Neural progenitor cell (in vitro differentiated cells): ENCODE measurements at regions not wholly inside any gene's neighbourhood (a gene's known extent, or its start where the extent isn't known, plus 50 kb on each side); places are given as distances from the start of the nearest gene placed in this dataset.

Experiments
- DNase-seq: peaks from one replicate; pipeline ENCODE4 v3.0.0-alpha.2; 2016; ENCODE audit warnings: low spot score
- H2AFZ ChIP-seq: fragments of 200-600 bp; sonication (generic); replicated peaks from 2 replicates; pipeline ENCODE4 v1.6.1; 2016; ENCODE audit warnings: antibody characterized with exemption
- H3F3A ChIP-seq: fragments of 200-600 bp; sonication (generic); 2 replicates; pipeline ENCODE4 v1.6.1; 2016; ENCODE audit warnings: antibody characterized with exemption, low read depth
- H3K27ac ChIP-seq: fragments of 200-600 bp; sonication (generic); 2 replicates; pipeline ENCODE4 v1.5.1; 2016; ENCODE audit warnings: mild to moderate bottlenecking
- H3K27me3 ChIP-seq: fragments of 200-600 bp; sonication (generic); 2 replicates; pipeline ENCODE4 v1.6.1; 2016; ENCODE audit warnings: mild to moderate bottlenecking, moderate library complexity
- H3K36me3 ChIP-seq: fragments of 200-600 bp; sonication (generic); 2 replicates; pipeline ENCODE4 v1.5.1; 2016
- H3K4me1 ChIP-seq: fragments of 200-600 bp; sonication (generic); 2 replicates; pipeline ENCODE4 v1.6.1; 2016; ENCODE audit warnings: mixed run types
- H3K4me2 ChIP-seq: fragments of 200-600 bp; sonication (generic); 2 replicates; pipeline ENCODE4 v1.6.1; 2016
- H3K4me3 ChIP-seq: fragments of 200-600 bp; sonication (generic); 2 replicates; pipeline ENCODE4 v1.5.1; 2016
- H3K79me2 ChIP-seq: fragments of 200-600 bp; sonication (generic); 2 replicates; pipeline ENCODE4 v1.6.1; 2016; ENCODE audit warnings: low read depth
- H3K9ac ChIP-seq: fragments of 200-600 bp; sonication (generic); 2 replicates; pipeline ENCODE4 v1.6.1; 2016
- H3K9me3 ChIP-seq: fragments of 200-600 bp; sonication (generic); 2 replicates; pipeline ENCODE4 v1.5.1; 2016; ENCODE audit warnings: low read depth
- H4K20me1 ChIP-seq: fragments of 200-600 bp; sonication (generic); 2 replicates; pipeline ENCODE4 v1.6.1; 2016; ENCODE audit warnings: low read depth
- H3K27ac Mint-ChIP-seq: 3 replicates; pipeline ENCODE4 v1.8.0; 2021; ENCODE audit warnings: mixed read lengths
- H3K27me3 Mint-ChIP-seq: 2 replicates; pipeline ENCODE4 v1.8.0; 2022; ENCODE audit warnings: low read depth, mild to moderate bottlenecking, inconsistent platforms, moderate library complexity, mixed read lengths; ENCODE audit not compliant: insufficient read depth
- H3K36me3 Mint-ChIP-seq: 3 replicates; pipeline ENCODE4 v1.8.0; 2021; ENCODE audit warnings: mixed read lengths
- H3K4me1 Mint-ChIP-seq: 3 replicates; pipeline ENCODE4 v1.8.0; 2021; ENCODE audit warnings: mixed read lengths
- H3K4me3 Mint-ChIP-seq: 3 replicates; pipeline ENCODE4 v1.8.0; 2021; ENCODE audit warnings: mild to moderate bottlenecking, moderate library complexity, mixed read lengths
- H3K9me3 Mint-ChIP-seq: 3 replicates; pipeline ENCODE4 v1.8.0; 2020; ENCODE audit warnings: mixed read lengths
- EZH2 ChIP-seq: fragments of 200-600 bp; sonication (generic); IDR thresholded peaks from 2 replicates; pipeline ENCODE4 v1.6.1; 2017; ENCODE audit warnings: antibody characterized with exemption, mild to moderate bottlenecking, moderate library complexity
- EZH2phosphoT487 ChIP-seq: fragments of 200-600 bp; sonication (generic); IDR thresholded peaks from 2 replicates; pipeline ENCODE4 v1.6.1; 2017; ENCODE audit warnings: antibody characterized with exemption
- TF ChIP-seq, protein P1 (sequence below): fragments of 200-600 bp; sonication (generic); IDR thresholded peaks from 2 replicates; pipeline ENCODE4 v1.5.1; 2017; ENCODE audit warnings: antibody characterized with exemption, mild to moderate bottlenecking

DNA sequence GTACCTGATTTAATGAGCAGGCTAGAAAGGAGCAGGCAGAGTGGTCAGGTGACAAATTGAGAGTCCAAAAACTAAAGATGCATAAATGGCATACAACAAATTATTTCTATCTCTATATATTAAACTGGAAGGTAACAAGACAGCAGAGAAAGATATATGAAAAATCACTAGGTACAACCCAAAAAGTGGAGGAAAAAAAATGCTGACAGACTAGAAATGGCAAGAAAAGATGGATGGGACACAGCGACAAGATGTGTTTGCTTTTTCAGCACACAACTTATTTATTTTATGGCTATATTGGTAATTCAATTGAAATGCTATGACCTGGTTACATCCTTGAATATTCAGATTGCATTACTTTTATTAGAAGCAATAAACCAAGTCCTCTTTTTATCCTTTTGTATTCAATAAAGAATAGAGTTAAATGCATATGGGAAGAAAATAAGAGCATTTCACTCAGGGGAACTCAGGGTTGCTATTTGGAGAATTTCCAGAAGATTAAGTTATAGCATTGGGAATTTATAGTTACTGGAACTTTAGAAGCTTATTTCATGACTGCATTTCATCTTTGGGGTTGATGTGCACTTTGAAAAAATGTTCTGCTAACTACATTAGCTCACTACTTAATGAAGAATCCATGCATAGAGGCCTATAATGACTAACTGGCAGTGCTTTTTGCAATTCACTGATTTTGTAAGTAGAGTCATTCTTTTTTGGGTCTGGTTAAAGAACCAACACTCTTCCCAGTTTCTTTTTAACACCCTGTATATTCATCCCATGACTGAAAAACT lies 566.6 kb upstream of the TUSC1 start:
- no peak for DNase-seq
- Histone ChIP-seq H2AFZ (no peak overlapping the region), H3K4me3 (no peak overlapping the region), H3K27me3 (no peaks in the 10 kb centered on the region), H3F3A (no peaks in the 10 kb centered on the region), H4K20me1 (no peaks in the 10 kb centered on the region), H3K9ac (no peak overlapping the region), H3K36me3 (no peaks in the 10 kb centered on the region), H3K9me3 (no peaks in the 10 kb centered on the region), H3K4me1 (no peaks in the 10 kb centered on the region), H3K27ac (no peak overlapping the region), H3K79me2 (no peaks in the 10 kb centered on the region), H3K4me2 (no peak overlapping the region)
- peaks cover 9% of the 10 kb centered on the region for H3K9me3 Mint-ChIP-seq
- no peak overlapping the region for H3K27ac Mint-ChIP-seq
- H3K36me3 Mint-ChIP-seq, result no peaks in the 10 kb centered on the region
- no peaks in the 10 kb centered on the region for H3K4me1 Mint-ChIP-seq
- TF ChIP-seq EZH2, result no peak
- TF ChIP-seq, protein P1, sequence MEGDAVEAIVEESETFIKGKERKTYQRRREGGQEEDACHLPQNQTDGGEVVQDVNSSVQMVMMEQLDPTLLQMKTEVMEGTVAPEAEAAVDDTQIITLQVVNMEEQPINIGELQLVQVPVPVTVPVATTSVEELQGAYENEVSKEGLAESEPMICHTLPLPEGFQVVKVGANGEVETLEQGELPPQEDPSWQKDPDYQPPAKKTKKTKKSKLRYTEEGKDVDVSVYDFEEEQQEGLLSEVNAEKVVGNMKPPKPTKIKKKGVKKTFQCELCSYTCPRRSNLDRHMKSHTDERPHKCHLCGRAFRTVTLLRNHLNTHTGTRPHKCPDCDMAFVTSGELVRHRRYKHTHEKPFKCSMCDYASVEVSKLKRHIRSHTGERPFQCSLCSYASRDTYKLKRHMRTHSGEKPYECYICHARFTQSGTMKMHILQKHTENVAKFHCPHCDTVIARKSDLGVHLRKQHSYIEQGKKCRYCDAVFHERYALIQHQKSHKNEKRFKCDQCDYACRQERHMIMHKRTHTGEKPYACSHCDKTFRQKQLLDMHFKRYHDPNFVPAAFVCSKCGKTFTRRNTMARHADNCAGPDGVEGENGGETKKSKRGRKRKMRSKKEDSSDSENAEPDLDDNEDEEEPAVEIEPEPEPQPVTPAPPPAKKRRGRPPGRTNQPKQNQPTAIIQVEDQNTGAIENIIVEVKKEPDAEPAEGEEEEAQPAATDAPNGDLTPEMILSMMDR, result no peak
- no peak for TF ChIP-seq EZH2phosphoT487
- no peak overlapping the region for H3K4me3 Mint-ChIP-seq
- peaks cover 2% of the 10 kb centered on the region for H3K27me3 Mint-ChIP-seq

DNA sequence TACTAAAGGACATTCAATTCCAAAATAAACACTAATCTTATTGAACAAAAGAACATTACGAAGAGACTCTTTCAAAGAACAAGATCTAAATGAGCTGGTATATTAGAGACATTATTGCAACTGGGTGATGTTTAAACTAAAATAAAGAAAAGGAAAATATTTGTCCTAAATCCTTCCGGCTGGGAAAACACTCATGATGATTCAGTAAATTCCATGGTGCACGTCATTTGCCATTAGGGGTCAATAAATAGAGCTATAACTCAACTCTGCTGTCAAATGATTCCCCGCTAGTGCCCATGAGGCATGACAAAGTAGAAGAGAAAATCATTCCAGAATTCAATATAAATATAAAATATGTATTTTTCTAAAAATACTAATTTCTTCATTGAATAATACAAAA lies 565.5 kb upstream of the TUSC1 start:
- Mint-ChIP-seq H3K4me3 (no peak overlapping the region), H3K9me3 (peaks cover under 1% of the 10 kb centered on the region), H3K27me3 (peaks cover 2% of the 10 kb centered on the region), H3K27ac (no peak overlapping the region), H3K4me1 (no peaks in the 10 kb centered on the region), H3K36me3 (no peaks in the 10 kb centered on the region)
- Histone ChIP-seq H4K20me1 (no peaks in the 10 kb centered on the region), H3K27ac (no peak overlapping the region), H3K4me3 (no peak overlapping the region), H2AFZ (peak overlapping the region; percentile 5), H3K27me3 (no peaks in the 10 kb centered on the region), H3F3A (no peaks in the 10 kb centered on the region), H3K4me2 (no peak overlapping the region), H3K79me2 (no peaks in the 10 kb centered on the region), H3K4me1 (no peaks in the 10 kb centered on the region), H3K9me3 (no peaks in the 10 kb centered on the region), H3K36me3 (no peaks in the 10 kb centered on the region), H3K9ac (no peak overlapping the region)
- TF ChIP-seq, protein P1, result no peak
- TF ChIP-seq EZH2, result no peak
- no peak for DNase-seq

DNA sequence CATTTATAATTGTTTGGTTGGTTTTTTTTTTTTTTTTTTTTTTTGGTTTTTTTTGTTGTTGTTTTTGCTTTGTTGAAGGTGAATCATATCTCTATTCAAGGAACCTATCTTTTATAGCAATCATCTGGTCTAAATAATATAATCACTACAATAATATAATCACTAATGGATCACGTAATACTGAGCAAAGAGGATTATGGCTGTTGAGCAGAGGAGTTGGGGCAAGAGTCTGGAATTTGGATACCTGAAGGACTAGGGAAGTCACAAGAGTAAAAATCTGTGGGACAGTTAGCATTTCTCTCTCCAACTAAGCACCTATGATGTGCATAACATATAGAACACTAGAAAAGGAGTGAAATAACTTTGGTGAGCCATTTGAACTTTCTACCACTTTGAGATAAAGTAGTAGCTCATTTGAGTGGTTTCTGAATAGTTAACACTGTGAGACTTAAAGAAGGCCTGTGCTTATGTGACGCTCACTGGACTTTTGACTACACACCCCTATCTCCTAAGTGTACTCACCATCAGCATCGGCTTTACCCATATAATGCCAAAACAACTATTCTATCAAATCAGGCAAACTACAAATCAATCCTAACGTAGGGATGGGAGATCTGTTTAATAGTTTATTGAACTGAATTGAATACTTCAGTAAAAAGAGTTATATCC lies 564.9 kb upstream of the TUSC1 start:
- Mint-ChIP-seq H3K4me3 (no peak overlapping the region), H3K4me1 (peaks cover 2% of the 10 kb centered on the region), H3K36me3 (no peaks in the 10 kb centered on the region), H3K9me3 (no peaks in the 10 kb centered on the region), H3K27ac (no peak overlapping the region), H3K27me3 (peaks cover 2% of the 10 kb centered on the region)
- no peak overlapping the region for H3K27ac ChIP-seq
- no peak overlapping the region for H3K4me3 ChIP-seq
- no peaks in the 10 kb centered on the region for H4K20me1 ChIP-seq
- no peaks in the 10 kb centered on the region for H3K9me3 ChIP-seq
- H2AFZ ChIP-seq, result peak overlapping the region; percentile 5
- no peak for DNase-seq
- no peak overlapping the region for H3K4me2 ChIP-seq
- H3K79me2 ChIP-seq, result no peaks in the 10 kb centered on the region
- no peaks in the 10 kb centered on the region for H3F3A ChIP-seq
- no peak for TF ChIP-seq EZH2
- TF ChIP-seq, protein P1, result no peak
- no peak for TF ChIP-seq EZH2phosphoT487
- H3K27me3 ChIP-seq, result no peaks in the 10 kb centered on the region
- no peaks in the 10 kb centered on the region for H3K36me3 ChIP-seq
- no peaks in the 10 kb centered on the region for H3K4me1 ChIP-seq
- H3K9ac ChIP-seq, result no peak overlapping the region
